WTC11 (cell line): ENCODE measurements at regions not wholly inside any gene's neighbourhood (a gene's known extent, or its start where the extent isn't known, plus 50 kb on each side); places are given as distances from the start of the nearest gene placed in this dataset.

Source experiments
- ATAC-seq: fragments of 200-7000 bp; cut with Tn5 transposase; 2 replicates; pipeline ENCODE4 v1.10.0; 2021; ENCODE audit warnings: mild to moderate bottlenecking, moderate library complexity
- CTCF ChIA-PET: fragments of 300-600 bp; sonication (Branson Sonifier 250); formaldehyde crosslinking; loops from one replicate; lab custom pipeline; 2021; ENCODE audit warnings: antibody characterized with exemption; lab: Charles Lee
- POLR2A ChIA-PET: fragments of 350-600 bp; sonication (Branson Sonifier 250); formaldehyde crosslinking; loops from one replicate; lab custom pipeline; 2021; ENCODE audit warnings: antibody characterized with exemption; lab: Charles Lee
- DNase-seq: peaks from one replicate; pipeline ENCODE4 v3.0.0; 2021; ENCODE audit warnings: low spot score
- H3K27ac Mint-ChIP-seq: 2 replicates; pipeline ENCODE4 v1.8.0; 2021; ENCODE audit warnings: mixed read lengths
- H3K27me3 Mint-ChIP-seq: 2 replicates; pipeline ENCODE4 v1.8.0; 2021; ENCODE audit warnings: low read depth, mild to moderate bottlenecking, moderate library complexity, mixed read lengths
- H3K36me3 Mint-ChIP-seq: 2 replicates; pipeline ENCODE4 v1.8.0; 2021; ENCODE audit warnings: mixed read lengths
- H3K4me1 Mint-ChIP-seq: 2 replicates; pipeline ENCODE4 v1.8.0; 2022; ENCODE audit warnings: mixed read lengths
- H3K4me3 Mint-ChIP-seq: 2 replicates; pipeline ENCODE4 v1.8.0; 2021; ENCODE audit warnings: mild to moderate bottlenecking, moderate library complexity, mixed read lengths
- H3K9me3 Mint-ChIP-seq: 2 replicates; pipeline ENCODE4 v1.8.0; 2021; ENCODE audit warnings: mixed read lengths
- ATF1 ChIP-seq: sonication (generic); formaldehyde crosslinking; IDR thresholded peaks from 2 replicates; pipeline ENCODE4 v1.8.1; 2023; ENCODE audit warnings: mild to moderate bottlenecking, moderate library complexity, missing genetic modification reagents
- ELF4 ChIP-seq: sonication (generic); formaldehyde crosslinking; IDR thresholded peaks from 2 replicates; pipeline ENCODE4 v1.8.1; 2022; ENCODE audit warnings: low read depth, mild to moderate bottlenecking, moderate library complexity, missing genetic modification reagents
- ETV6 ChIP-seq: sonication (generic); formaldehyde crosslinking; IDR thresholded peaks from 2 replicates; pipeline ENCODE4 v1.8.1; 2022; ENCODE audit warnings: mild to moderate bottlenecking, missing genetic modification reagents
- GABPB1 ChIP-seq: sonication (generic); formaldehyde crosslinking; IDR thresholded peaks from 2 replicates; pipeline ENCODE4 v1.8.1; 2023; ENCODE audit warnings: mild to moderate bottlenecking, missing genetic modification reagents
- MYBL2 ChIP-seq: sonication (generic); formaldehyde crosslinking; IDR thresholded peaks from 2 replicates; pipeline ENCODE4 v1.8.1; 2023; ENCODE audit warnings: mild to moderate bottlenecking, moderate library complexity, missing genetic modification reagents
- NFATC4 ChIP-seq: fragments of 250-450 bp; sonication (Bioruptor Pico); IDR thresholded peaks from 2 replicates; pipeline ENCODE4 v1.9.0; 2021; ENCODE audit warnings: mild to moderate bottlenecking
- NFYB ChIP-seq: sonication (generic); formaldehyde crosslinking; conservative IDR thresholded peaks from 2 replicates; pipeline ENCODE4 v1.8.0; 2022; ENCODE audit warnings: low read depth, missing genetic modification reagents
- TEAD1 ChIP-seq: sonication (generic); formaldehyde crosslinking; IDR thresholded peaks from 2 replicates; pipeline ENCODE4 v1.8.0; 2022; ENCODE audit warnings: mild to moderate bottlenecking, missing genetic modification reagents
- ZNF121 ChIP-seq: sonication (generic); formaldehyde crosslinking; IDR thresholded peaks from 2 replicates; pipeline ENCODE4 v1.8.0; 2023; ENCODE audit warnings: missing genetic modification reagents
- ZNF138 ChIP-seq: sonication (generic); formaldehyde crosslinking; conservative IDR thresholded peaks from 2 replicates; pipeline ENCODE4 v1.8.1; 2022; ENCODE audit warnings: mild to moderate bottlenecking, moderate library complexity, missing genetic modification reagents
- ZNF263 ChIP-seq: sonication (generic); formaldehyde crosslinking; IDR thresholded peaks from 2 replicates; pipeline ENCODE4 v1.8.1; 2022; ENCODE audit warnings: low read depth, mild to moderate bottlenecking, moderate library complexity, missing genetic modification reagents
- ZNF416 ChIP-seq: fragments of 250-450 bp; sonication (Bioruptor Pico); IDR thresholded peaks from 2 replicates; pipeline ENCODE4 v1.9.0; 2021; ENCODE audit warnings: mild to moderate bottlenecking, inconsistent platforms
- TF ChIP-seq, protein P1 (sequence below): sonication (generic); formaldehyde crosslinking; IDR thresholded peaks from 2 replicates; pipeline ENCODE4 v1.8.1; 2023; ENCODE audit warnings: mild to moderate bottlenecking, missing genetic modification reagents, borderline replicate concordance
- TF ChIP-seq, protein P2 (sequence below): sonication (generic); formaldehyde crosslinking; conservative IDR thresholded peaks from 2 replicates; pipeline ENCODE4 v1.8.1; 2022; ENCODE audit warnings: mild to moderate bottlenecking, missing genetic modification reagents
- TF ChIP-seq, protein P3 (sequence below): sonication (generic); formaldehyde crosslinking; conservative IDR thresholded peaks from 2 replicates; pipeline ENCODE4 v1.8.1; 2023; ENCODE audit warnings: mild to moderate bottlenecking, low read depth, missing genetic modification reagents, moderate library complexity
- TF ChIP-seq, protein P4 (sequence below): fragments of 200-600 bp; IDR thresholded peaks from 2 replicates; pipeline ENCODE4 v1.8.0; 2022; ENCODE audit warnings: antibody characterized with exemption
- TF ChIP-seq, protein P5 (sequence below): sonication (generic); formaldehyde crosslinking; IDR thresholded peaks from 2 replicates; pipeline ENCODE4 v1.8.0; 2022; ENCODE audit warnings: missing genetic modification reagents
- TF ChIP-seq, protein P6 (sequence below): sonication (generic); formaldehyde crosslinking; IDR thresholded peaks from 2 replicates; pipeline ENCODE4 v1.8.1; 2023; ENCODE audit warnings: mild to moderate bottlenecking, missing genetic modification reagents

DNA sequence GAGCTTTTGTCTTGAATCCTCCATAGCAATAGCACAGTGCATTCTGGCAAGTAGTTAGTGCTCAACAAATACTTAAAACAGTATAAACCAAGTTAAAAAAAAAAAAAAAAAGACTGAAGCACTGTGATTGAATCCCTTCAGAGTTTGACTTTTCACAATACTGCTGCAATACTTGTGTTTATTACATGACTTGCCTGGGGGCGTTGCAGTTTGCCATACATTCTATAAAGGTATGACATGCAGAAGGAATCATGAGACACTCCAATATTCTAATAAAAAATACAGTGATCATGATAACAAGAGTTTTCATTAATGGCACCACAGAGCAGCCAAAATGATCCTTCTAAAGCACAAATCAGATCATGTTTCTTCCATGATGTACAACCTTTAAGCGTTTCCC is 205.0 kb upstream of the CDKN3 start (continued):
- TF ChIP-seq, protein P1, sequence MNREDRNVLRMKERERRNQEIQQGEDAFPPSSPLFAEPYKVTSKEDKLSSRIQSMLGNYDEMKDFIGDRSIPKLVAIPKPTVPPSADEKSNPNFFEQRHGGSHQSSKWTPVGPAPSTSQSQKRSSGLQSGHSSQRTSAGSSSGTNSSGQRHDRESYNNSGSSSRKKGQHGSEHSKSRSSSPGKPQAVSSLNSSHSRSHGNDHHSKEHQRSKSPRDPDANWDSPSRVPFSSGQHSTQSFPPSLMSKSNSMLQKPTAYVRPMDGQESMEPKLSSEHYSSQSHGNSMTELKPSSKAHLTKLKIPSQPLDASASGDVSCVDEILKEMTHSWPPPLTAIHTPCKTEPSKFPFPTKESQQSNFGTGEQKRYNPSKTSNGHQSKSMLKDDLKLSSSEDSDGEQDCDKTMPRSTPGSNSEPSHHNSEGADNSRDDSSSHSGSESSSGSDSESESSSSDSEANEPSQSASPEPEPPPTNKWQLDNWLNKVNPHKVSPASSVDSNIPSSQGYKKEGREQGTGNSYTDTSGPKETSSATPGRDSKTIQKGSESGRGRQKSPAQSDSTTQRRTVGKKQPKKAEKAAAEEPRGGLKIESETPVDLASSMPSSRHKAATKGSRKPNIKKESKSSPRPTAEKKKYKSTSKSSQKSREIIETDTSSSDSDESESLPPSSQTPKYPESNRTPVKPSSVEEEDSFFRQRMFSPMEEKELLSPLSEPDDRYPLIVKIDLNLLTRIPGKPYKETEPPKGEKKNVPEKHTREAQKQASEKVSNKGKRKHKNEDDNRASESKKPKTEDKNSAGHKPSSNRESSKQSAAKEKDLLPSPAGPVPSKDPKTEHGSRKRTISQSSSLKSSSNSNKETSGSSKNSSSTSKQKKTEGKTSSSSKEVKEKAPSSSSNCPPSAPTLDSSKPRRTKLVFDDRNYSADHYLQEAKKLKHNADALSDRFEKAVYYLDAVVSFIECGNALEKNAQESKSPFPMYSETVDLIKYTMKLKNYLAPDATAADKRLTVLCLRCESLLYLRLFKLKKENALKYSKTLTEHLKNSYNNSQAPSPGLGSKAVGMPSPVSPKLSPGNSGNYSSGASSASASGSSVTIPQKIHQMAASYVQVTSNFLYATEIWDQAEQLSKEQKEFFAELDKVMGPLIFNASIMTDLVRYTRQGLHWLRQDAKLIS (CRISPR knock-in tag): no peak

DNA sequence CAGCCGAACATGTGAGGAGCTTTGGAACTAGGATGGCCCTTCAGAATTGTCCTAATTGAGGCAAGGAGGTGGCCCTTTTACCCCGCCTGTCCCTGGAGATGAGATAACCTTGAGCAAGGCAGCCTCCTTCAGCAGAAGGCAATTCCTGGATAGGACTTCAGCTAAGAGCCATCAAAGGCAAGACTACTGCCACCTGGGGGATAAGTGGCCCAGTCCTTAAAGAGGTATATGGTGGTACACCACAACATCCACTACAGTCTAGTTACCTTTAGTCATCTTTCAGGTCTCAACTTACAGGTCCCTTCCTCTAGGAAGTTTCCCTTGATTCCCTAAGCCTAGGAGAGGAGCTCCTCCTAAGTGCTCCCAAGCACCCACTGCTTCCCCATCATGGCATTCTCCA is 204.2 kb upstream of the CDKN3 start:
- ChIA-PET POLR2A (no interaction called here), CTCF (interaction anchor here (0.7 kb wide), 1 partner anchor 239 kb away, joined by 3 read pairs; no protein-coding TSS in a partner anchor)
- H3K36me3 Mint-ChIP-seq: no peaks in the 10 kb centered on the region
- no peak for DNase-seq
- no peaks in the 10 kb centered on the region for H3K27me3 Mint-ChIP-seq
- no peak for ATAC-seq
- H3K27ac Mint-ChIP-seq: no peak overlapping the region
- H3K9me3 Mint-ChIP-seq: peaks cover 5% of the 10 kb centered on the region; the same call in 1 of the 2 replicates
- peaks cover 11% of the 10 kb centered on the region for H3K4me1 Mint-ChIP-seq
- no peak for TF ChIP-seq ETV6 (CRISPR knock-in tag)
- TF ChIP-seq, protein P2, sequence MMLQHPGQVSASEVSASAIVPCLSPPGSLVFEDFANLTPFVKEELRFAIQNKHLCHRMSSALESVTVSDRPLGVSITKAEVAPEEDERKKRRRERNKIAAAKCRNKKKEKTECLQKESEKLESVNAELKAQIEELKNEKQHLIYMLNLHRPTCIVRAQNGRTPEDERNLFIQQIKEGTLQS (CRISPR knock-in tag): no peak
- TF ChIP-seq, protein P3, sequence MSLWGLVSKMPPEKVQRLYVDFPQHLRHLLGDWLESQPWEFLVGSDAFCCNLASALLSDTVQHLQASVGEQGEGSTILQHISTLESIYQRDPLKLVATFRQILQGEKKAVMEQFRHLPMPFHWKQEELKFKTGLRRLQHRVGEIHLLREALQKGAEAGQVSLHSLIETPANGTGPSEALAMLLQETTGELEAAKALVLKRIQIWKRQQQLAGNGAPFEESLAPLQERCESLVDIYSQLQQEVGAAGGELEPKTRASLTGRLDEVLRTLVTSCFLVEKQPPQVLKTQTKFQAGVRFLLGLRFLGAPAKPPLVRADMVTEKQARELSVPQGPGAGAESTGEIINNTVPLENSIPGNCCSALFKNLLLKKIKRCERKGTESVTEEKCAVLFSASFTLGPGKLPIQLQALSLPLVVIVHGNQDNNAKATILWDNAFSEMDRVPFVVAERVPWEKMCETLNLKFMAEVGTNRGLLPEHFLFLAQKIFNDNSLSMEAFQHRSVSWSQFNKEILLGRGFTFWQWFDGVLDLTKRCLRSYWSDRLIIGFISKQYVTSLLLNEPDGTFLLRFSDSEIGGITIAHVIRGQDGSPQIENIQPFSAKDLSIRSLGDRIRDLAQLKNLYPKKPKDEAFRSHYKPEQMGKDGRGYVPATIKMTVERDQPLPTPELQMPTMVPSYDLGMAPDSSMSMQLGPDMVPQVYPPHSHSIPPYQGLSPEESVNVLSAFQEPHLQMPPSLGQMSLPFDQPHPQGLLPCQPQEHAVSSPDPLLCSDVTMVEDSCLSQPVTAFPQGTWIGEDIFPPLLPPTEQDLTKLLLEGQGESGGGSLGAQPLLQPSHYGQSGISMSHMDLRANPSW (CRISPR knock-in tag): no peak
- TF ChIP-seq ELF4 (CRISPR knock-in tag): no peak
- no peak for TF ChIP-seq GABPB1 (CRISPR knock-in tag)
- no peak for TF ChIP-seq ZNF121 (CRISPR knock-in tag)
- TF ChIP-seq, protein P4, sequence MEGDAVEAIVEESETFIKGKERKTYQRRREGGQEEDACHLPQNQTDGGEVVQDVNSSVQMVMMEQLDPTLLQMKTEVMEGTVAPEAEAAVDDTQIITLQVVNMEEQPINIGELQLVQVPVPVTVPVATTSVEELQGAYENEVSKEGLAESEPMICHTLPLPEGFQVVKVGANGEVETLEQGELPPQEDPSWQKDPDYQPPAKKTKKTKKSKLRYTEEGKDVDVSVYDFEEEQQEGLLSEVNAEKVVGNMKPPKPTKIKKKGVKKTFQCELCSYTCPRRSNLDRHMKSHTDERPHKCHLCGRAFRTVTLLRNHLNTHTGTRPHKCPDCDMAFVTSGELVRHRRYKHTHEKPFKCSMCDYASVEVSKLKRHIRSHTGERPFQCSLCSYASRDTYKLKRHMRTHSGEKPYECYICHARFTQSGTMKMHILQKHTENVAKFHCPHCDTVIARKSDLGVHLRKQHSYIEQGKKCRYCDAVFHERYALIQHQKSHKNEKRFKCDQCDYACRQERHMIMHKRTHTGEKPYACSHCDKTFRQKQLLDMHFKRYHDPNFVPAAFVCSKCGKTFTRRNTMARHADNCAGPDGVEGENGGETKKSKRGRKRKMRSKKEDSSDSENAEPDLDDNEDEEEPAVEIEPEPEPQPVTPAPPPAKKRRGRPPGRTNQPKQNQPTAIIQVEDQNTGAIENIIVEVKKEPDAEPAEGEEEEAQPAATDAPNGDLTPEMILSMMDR: no peak
- no peak for TF ChIP-seq ZNF416 (CRISPR knock-in tag)
- no peak for TF ChIP-seq ZNF263 (CRISPR knock-in tag)
- TF ChIP-seq TEAD1 (CRISPR knock-in tag): no peak
- TF ChIP-seq ZNF138 (CRISPR knock-in tag): no peak
- no peak for TF ChIP-seq NFATC4
- TF ChIP-seq MYBL2 (CRISPR knock-in tag): no peak
- TF ChIP-seq, protein P5, sequence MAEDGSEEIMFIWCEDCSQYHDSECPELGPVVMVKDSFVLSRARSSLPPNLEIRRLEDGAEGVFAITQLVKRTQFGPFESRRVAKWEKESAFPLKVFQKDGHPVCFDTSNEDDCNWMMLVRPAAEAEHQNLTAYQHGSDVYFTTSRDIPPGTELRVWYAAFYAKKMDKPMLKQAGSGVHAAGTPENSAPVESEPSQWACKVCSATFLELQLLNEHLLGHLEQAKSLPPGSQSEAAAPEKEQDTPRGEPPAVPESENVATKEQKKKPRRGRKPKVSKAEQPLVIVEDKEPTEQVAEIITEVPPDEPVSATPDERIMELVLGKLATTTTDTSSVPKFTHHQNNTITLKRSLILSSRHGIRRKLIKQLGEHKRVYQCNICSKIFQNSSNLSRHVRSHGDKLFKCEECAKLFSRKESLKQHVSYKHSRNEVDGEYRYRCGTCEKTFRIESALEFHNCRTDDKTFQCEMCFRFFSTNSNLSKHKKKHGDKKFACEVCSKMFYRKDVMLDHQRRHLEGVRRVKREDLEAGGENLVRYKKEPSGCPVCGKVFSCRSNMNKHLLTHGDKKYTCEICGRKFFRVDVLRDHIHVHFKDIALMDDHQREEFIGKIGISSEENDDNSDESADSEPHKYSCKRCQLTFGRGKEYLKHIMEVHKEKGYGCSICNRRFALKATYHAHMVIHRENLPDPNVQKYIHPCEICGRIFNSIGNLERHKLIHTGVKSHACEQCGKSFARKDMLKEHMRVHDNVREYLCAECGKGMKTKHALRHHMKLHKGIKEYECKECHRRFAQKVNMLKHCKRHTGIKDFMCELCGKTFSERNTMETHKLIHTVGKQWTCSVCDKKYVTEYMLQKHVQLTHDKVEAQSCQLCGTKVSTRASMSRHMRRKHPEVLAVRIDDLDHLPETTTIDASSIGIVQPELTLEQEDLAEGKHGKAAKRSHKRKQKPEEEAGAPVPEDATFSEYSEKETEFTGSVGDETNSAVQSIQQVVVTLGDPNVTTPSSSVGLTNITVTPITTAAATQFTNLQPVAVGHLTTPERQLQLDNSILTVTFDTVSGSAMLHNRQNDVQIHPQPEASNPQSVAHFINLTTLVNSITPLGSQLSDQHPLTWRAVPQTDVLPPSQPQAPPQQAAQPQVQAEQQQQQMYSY (CRISPR knock-in tag): no peak
- TF ChIP-seq NFYB (CRISPR knock-in tag): no peak
- no peak for TF ChIP-seq ATF1 (CRISPR knock-in tag)
- TF ChIP-seq, protein P6, sequence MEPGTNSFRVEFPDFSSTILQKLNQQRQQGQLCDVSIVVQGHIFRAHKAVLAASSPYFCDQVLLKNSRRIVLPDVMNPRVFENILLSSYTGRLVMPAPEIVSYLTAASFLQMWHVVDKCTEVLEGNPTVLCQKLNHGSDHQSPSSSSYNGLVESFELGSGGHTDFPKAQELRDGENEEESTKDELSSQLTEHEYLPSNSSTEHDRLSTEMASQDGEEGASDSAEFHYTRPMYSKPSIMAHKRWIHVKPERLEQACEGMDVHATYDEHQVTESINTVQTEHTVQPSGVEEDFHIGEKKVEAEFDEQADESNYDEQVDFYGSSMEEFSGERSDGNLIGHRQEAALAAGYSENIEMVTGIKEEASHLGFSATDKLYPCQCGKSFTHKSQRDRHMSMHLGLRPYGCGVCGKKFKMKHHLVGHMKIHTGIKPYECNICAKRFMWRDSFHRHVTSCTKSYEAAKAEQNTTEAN: no peak
- no peak overlapping the region for H3K4me3 Mint-ChIP-seq
